ENCODE measurements at regions not wholly inside any gene's neighbourhood (a gene's known extent, or its start where the extent isn't known, plus 50 kb on each side); places are given as distances from the start of the nearest gene placed in this dataset.
A peak's percentile ranks its signal among the peaks of the same experiment; 100 is the strongest.

DNA sequence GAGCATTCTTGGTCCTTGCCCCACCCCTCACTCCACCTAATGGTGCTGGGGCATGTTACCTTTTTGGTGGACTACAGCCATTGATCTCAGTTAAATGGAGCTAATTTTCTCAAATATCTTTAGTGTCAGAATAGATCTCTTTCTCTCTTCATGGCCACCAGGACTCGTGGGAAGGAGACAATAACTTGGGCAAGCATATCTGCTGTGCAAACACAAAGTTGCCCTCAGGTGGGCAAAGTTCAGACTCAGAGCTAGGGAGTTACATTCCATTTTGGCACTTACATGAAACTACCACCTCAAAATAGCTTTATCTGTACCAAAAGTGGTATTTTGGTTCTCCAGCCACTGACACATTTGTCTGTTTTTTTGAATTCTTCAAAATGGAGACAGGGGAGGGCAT lies 671.9 kb upstream of the KLF4 start:
- Histone ChIP-seq H4K91ac (ENCODE audit: low read length) (peak overlapping the region; percentile 18), H3K27me3 (ENCODE audit: control insufficient read depth in 1 of 2, insufficient read depth in 1 of 2, low read length in 2 of 2) (no peaks in the 10 kb centered on the region), H3K79me1 (replicated peaks; ENCODE audit: low read length, poor library complexity, severe bottlenecking) (no peaks in the 10 kb centered on the region), H3K4me3 (ENCODE audit: insufficient read depth in 1 of 2, low read depth in 1 of 2, low read length in 2 of 2) (no peak overlapping the region), H4K8ac (ENCODE audit: low read length) (no peak overlapping the region), H3K14ac (ENCODE audit: low read length in 2 of 2) (no peak overlapping the region), H3K36me3 (ENCODE audit: control insufficient read depth in 1 of 2, insufficient read depth in 2 of 2, low read depth in 1 of 2, low read length in 2 of 2) (no peaks in the 10 kb centered on the region), H3K27ac (ENCODE audit: low read length, poor library complexity, severe bottlenecking) (no peak overlapping the region), H3K9me3 (ENCODE audit: control insufficient read depth, low read length) (no peaks in the 10 kb centered on the region), H3K23ac (ENCODE audit: low read length in 2 of 2) (no peak overlapping the region), H2BK120ac (ENCODE audit: low read depth, low read length) (no peak overlapping the region), H2BK5ac (ENCODE audit: low read depth, low read length, poor library complexity, severe bottlenecking) (no peak overlapping the region), H2AK5ac (ENCODE audit: low read length, severe bottlenecking) (no peak overlapping the region), H2AFZ (ENCODE audit: low read depth, low read length) (no peak overlapping the region), H3K4me2 (ENCODE audit: low read length, poor library complexity, severe bottlenecking) (no peak overlapping the region), H3K9ac (ENCODE audit: low read length) (no peak overlapping the region), H2BK12ac (ENCODE audit: low read length in 2 of 2) (peak overlapping the region in 1 of 2 experiments; percentile 28), H3K18ac (ENCODE audit: low read depth in 1 of 2, low read length in 2 of 2) (no peak overlapping the region), H3K4ac (ENCODE audit: low read depth in 1 of 2, low read length in 2 of 2) (no peak overlapping the region), H2BK15ac (ENCODE audit: low read depth, poor library complexity, severe bottlenecking) (no peak overlapping the region), H3K4me1 (ENCODE audit: control insufficient read depth, insufficient read depth, low read depth, low read length) (peaks cover 4% of the 10 kb centered on the region)
- WGBS: 88% methylated on average over 1 of the region's 1 CpG
- no peak for DNase-seq

DNA sequence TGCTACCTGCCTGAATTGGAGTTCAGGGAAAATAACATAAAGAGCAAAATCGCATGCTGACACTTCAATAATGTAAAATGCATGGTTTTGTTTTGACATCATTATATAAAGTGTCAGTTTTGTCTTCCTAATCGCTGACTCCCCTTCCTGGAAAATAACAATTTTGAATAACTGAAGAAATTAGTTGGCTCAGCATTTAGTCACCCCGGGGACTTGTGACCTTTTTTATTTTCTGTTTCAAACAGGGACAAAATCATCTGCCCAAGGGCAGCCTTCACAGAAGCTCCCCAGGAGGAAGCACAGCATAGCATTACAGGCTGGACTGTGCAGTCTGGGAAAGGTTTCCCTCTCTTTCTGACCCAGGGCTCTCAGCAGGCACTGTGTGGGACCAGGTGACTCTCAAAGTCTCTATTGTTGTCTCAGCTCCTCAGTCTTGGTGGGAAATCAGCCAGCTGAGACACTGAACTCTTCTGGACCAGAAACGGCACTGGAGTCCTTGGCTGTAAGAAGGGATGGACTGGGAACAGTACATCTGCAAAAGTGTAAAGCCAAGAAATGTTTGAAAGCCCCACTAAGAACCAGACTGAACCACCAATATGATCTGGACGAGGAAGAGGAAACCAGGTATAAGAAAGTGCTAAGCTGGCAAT lies 671.3 kb upstream of the KLF4 start:
- no peaks in the 10 kb centered on the region for H3K27me3 ChIP-seq (ENCODE audit: control insufficient read depth in 1 of 2, insufficient read depth in 1 of 2, low read length in 2 of 2)
- H2AFZ ChIP-seq (ENCODE audit: low read depth, low read length): no peak overlapping the region
- DNase-seq: no peak
- no peak overlapping the region for H2AK5ac ChIP-seq (ENCODE audit: low read length, severe bottlenecking)
- no peak overlapping the region for H3K4ac ChIP-seq (ENCODE audit: low read depth in 1 of 2, low read length in 2 of 2)
- no peaks in the 10 kb centered on the region for H3K36me3 ChIP-seq (ENCODE audit: control insufficient read depth in 1 of 2, insufficient read depth in 2 of 2, low read depth in 1 of 2, low read length in 2 of 2)
- H3K4me2 ChIP-seq (ENCODE audit: low read length, poor library complexity, severe bottlenecking): no peak overlapping the region
- H3K4me1 ChIP-seq (ENCODE audit: control insufficient read depth, insufficient read depth, low read depth, low read length): peaks cover 4% of the 10 kb centered on the region
- WGBS: 95% methylated on average over 4 of the region's 5 CpGs
- H2BK12ac ChIP-seq (ENCODE audit: low read length in 2 of 2): peak overlapping the region in 1 of 2 experiments; percentile 28
- no peak overlapping the region for H3K23ac ChIP-seq (ENCODE audit: low read length in 2 of 2)
- H2BK120ac ChIP-seq (ENCODE audit: low read depth, low read length): no peak overlapping the region
- H4K8ac ChIP-seq (ENCODE audit: low read length): peak overlapping the region; percentile 21
- H3K18ac ChIP-seq (ENCODE audit: low read depth in 1 of 2, low read length in 2 of 2): no peak overlapping the region
- no peak overlapping the region for H3K14ac ChIP-seq (ENCODE audit: low read length in 2 of 2)
- H3K9ac ChIP-seq (ENCODE audit: low read length): no peak overlapping the region
- H3K9me3 ChIP-seq (ENCODE audit: control insufficient read depth, low read length): no peaks in the 10 kb centered on the region
- H4K91ac ChIP-seq (ENCODE audit: low read length): no peak overlapping the region
- H3K4me3 ChIP-seq (ENCODE audit: insufficient read depth in 1 of 2, low read depth in 1 of 2, low read length in 2 of 2): no peak overlapping the region
- H2BK15ac ChIP-seq (ENCODE audit: low read depth, poor library complexity, severe bottlenecking): peak overlapping the region; percentile 12
- H2BK5ac ChIP-seq (ENCODE audit: low read depth, low read length, poor library complexity, severe bottlenecking): no peak overlapping the region
- H3K79me1 ChIP-seq (replicated peaks; ENCODE audit: low read length, poor library complexity, severe bottlenecking): no peaks in the 10 kb centered on the region
- no peak overlapping the region for H3K27ac ChIP-seq (ENCODE audit: low read length, poor library complexity, severe bottlenecking)

DNA sequence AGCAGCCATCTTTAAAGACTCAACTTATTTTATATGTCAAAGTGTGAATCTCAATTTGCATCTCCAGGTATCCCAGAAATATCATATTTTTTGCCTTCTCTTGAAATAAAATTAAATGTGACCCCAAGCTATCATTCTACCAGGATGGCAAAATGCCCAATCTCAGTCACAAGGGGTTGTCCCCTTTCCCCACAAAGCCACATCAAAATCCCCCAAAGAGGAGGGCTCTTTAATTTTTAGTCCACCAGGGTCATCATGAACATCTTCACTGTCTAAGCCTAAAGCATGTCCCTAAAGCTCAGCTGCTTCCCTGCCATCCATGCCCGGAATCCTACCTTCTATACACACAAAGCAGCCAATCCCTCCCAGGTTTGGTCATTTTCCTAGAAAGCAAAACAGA lies 670.5 kb upstream of the KLF4 start:
- H3K36me3 ChIP-seq (ENCODE audit: control insufficient read depth in 1 of 2, insufficient read depth in 2 of 2, low read depth in 1 of 2, low read length in 2 of 2): no peaks in the 10 kb centered on the region
- no peak overlapping the region for H2AFZ ChIP-seq (ENCODE audit: low read depth, low read length)
- no peaks in the 10 kb centered on the region for H3K9me3 ChIP-seq (ENCODE audit: control insufficient read depth, low read length)
- no peak overlapping the region for H3K23ac ChIP-seq (ENCODE audit: low read length in 2 of 2)
- H3K27me3 ChIP-seq (ENCODE audit: control insufficient read depth in 1 of 2, insufficient read depth in 1 of 2, low read length in 2 of 2): no peaks in the 10 kb centered on the region
- no peak overlapping the region for H3K4ac ChIP-seq (ENCODE audit: low read depth in 1 of 2, low read length in 2 of 2)
- H2BK5ac ChIP-seq (ENCODE audit: low read depth, low read length, poor library complexity, severe bottlenecking): no peak overlapping the region
- no peak overlapping the region for H3K18ac ChIP-seq (ENCODE audit: low read depth in 1 of 2, low read length in 2 of 2)
- H3K4me2 ChIP-seq (ENCODE audit: low read length, poor library complexity, severe bottlenecking): no peak overlapping the region
- H2BK15ac ChIP-seq (ENCODE audit: low read depth, poor library complexity, severe bottlenecking): no peak overlapping the region
- H2BK120ac ChIP-seq (ENCODE audit: low read depth, low read length): no peak overlapping the region
- 100% methylated on average over 1 of the region's 1 CpG for WGBS
- no peak overlapping the region for H3K9ac ChIP-seq (ENCODE audit: low read length)
- no peak overlapping the region for H2BK12ac ChIP-seq (ENCODE audit: low read length in 2 of 2)
- no peak for DNase-seq
- no peak overlapping the region for H2AK5ac ChIP-seq (ENCODE audit: low read length, severe bottlenecking)
- no peak overlapping the region for H3K4me3 ChIP-seq (ENCODE audit: insufficient read depth in 1 of 2, low read depth in 1 of 2, low read length in 2 of 2)
- peaks cover 4% of the 10 kb centered on the region for H3K4me1 ChIP-seq (ENCODE audit: control insufficient read depth, insufficient read depth, low read depth, low read length)
- H3K27ac ChIP-seq (ENCODE audit: low read length, poor library complexity, severe bottlenecking): no peak overlapping the region
- H3K79me1 ChIP-seq (replicated peaks; ENCODE audit: low read length, poor library complexity, severe bottlenecking): no peaks in the 10 kb centered on the region
- H4K8ac ChIP-seq (ENCODE audit: low read length): no peak overlapping the region
- no peak overlapping the region for H4K91ac ChIP-seq (ENCODE audit: low read length)
- no peak overlapping the region for H3K14ac ChIP-seq (ENCODE audit: low read length in 2 of 2)

DNA sequence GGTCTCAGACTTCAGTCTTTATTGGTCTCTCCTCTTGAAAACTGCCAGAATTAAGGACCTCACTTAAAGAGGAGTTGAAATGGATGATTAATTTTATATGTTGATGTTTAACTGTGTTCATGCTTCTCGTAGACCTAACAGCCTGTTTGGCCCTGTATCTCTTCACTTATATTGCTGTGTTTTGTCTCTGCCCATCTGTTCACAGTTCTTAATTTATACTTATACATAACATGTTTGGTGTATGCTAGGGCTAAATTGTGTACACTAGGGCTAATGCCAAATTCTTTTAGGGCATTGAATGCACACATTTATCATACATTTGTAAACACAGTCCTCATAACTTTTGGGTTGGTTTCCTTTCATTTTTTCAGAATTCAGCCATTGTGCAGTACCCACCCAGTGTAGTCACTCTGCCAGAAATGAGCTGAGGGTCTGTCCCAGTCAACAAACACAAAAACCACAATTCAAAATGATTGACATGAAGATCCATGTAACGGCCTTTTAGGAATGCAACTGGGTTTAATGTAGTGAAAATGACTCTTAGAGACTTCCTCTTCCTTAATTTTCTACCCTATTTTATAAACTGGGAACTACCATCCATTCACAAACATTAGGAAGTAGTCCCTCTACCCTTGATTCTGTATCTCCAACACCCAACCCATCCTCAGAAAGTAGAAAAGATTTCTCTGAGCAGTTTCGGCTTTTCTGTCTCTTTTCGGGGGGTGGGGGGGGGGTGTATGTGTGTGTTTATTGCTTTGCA lies 668.8 kb upstream of the KLF4 start:
- H3K27me3 ChIP-seq (ENCODE audit: control insufficient read depth in 1 of 2, insufficient read depth in 1 of 2, low read length in 2 of 2): no peaks in the 10 kb centered on the region
- DNase-seq: peak; percentile 7
- H3K4me3 ChIP-seq (ENCODE audit: insufficient read depth in 1 of 2, low read depth in 1 of 2, low read length in 2 of 2): no peak overlapping the region
- no peak overlapping the region for H2BK5ac ChIP-seq (ENCODE audit: low read depth, low read length, poor library complexity, severe bottlenecking)
- H4K8ac ChIP-seq (ENCODE audit: low read length): no peak overlapping the region
- H3K4ac ChIP-seq (ENCODE audit: low read depth in 1 of 2, low read length in 2 of 2): no peak overlapping the region
- no peak overlapping the region for H3K18ac ChIP-seq (ENCODE audit: low read depth in 1 of 2, low read length in 2 of 2)
- H3K9ac ChIP-seq (ENCODE audit: low read length): no peak overlapping the region
- no peak overlapping the region for H2AFZ ChIP-seq (ENCODE audit: low read depth, low read length)
- no peak overlapping the region for H2AK5ac ChIP-seq (ENCODE audit: low read length, severe bottlenecking)
- H3K36me3 ChIP-seq (ENCODE audit: control insufficient read depth in 1 of 2, insufficient read depth in 2 of 2, low read depth in 1 of 2, low read length in 2 of 2): no peaks in the 10 kb centered on the region
- H3K23ac ChIP-seq (ENCODE audit: low read length in 2 of 2): no peak overlapping the region
- peaks cover under 1% of the 10 kb centered on the region for H3K4me1 ChIP-seq (ENCODE audit: control insufficient read depth, insufficient read depth, low read depth, low read length)
- no peak overlapping the region for H2BK12ac ChIP-seq (ENCODE audit: low read length in 2 of 2)
- H3K4me2 ChIP-seq (ENCODE audit: low read length, poor library complexity, severe bottlenecking): no peak overlapping the region
- H2BK15ac ChIP-seq (ENCODE audit: low read depth, poor library complexity, severe bottlenecking): no peak overlapping the region
- 78% methylated on average over 3 of the region's 4 CpGs for WGBS
- no peak overlapping the region for H4K91ac ChIP-seq (ENCODE audit: low read length)
- no peak overlapping the region for H2BK120ac ChIP-seq (ENCODE audit: low read depth, low read length)
- H3K14ac ChIP-seq (ENCODE audit: low read length in 2 of 2): no peak overlapping the region
- H3K79me1 ChIP-seq (replicated peaks; ENCODE audit: low read length, poor library complexity, severe bottlenecking): no peaks in the 10 kb centered on the region
- no peak overlapping the region for H3K27ac ChIP-seq (ENCODE audit: low read length, poor library complexity, severe bottlenecking)
- no peaks in the 10 kb centered on the region for H3K9me3 ChIP-seq (ENCODE audit: control insufficient read depth, low read length)
